Tibial nerve (tissue), 4 donors: ENCODE measurements at regions not wholly inside any gene's neighbourhood (a gene's known extent, or its start where the extent isn't known, plus 50 kb on each side); places are given as distances from the start of the nearest gene placed in this dataset.

Experiments
- EP300 ChIP-seq, 2 donors: sonication (generic); formaldehyde crosslinking; IDR thresholded peaks; one replicate each; pipeline ENCODE4 v1.6.1; 2017; ENCODE audit warnings: antibody characterized with exemption in 2 of 2, mild to moderate bottlenecking in 1 of 2
- TF ChIP-seq, protein P1 (sequence below), 5 experiments: fragments of 200-600 bp in 3 of 5; fragments of 450-650 bp in 2 of 5; sonication (generic) in 3 of 5; IDR thresholded peaks; one replicate each; pipeline ENCODE4 v1.5.1; 2016 to 2019; ENCODE audit warnings: antibody characterized with exemption in 5 of 5, mild to moderate bottlenecking in 3 of 5, moderate library complexity in 2 of 5

DNA sequence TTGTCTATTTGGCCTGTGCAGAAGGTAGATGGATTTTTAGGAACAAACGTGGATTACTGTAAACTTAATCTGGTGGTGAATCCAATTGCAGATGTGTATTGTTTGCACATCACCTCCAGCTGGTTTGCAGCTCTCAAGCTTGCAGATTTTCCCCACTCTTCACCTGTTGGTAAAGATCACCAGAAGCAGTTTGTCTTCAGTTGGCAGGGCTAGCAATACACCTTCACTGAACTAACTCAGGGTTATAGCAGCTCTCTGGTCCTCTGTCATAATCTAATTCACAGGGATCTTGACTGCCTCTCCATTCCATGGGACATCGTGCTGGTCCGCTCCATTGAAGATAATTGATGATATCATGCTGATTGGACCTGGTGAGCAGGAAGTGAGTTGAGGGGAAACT lies 181.5 kb downstream of the VAPA start:
- TF ChIP-seq, protein P1, sequence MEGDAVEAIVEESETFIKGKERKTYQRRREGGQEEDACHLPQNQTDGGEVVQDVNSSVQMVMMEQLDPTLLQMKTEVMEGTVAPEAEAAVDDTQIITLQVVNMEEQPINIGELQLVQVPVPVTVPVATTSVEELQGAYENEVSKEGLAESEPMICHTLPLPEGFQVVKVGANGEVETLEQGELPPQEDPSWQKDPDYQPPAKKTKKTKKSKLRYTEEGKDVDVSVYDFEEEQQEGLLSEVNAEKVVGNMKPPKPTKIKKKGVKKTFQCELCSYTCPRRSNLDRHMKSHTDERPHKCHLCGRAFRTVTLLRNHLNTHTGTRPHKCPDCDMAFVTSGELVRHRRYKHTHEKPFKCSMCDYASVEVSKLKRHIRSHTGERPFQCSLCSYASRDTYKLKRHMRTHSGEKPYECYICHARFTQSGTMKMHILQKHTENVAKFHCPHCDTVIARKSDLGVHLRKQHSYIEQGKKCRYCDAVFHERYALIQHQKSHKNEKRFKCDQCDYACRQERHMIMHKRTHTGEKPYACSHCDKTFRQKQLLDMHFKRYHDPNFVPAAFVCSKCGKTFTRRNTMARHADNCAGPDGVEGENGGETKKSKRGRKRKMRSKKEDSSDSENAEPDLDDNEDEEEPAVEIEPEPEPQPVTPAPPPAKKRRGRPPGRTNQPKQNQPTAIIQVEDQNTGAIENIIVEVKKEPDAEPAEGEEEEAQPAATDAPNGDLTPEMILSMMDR (IDR thresholded peaks at IDR 0.05), result no peak
- TF ChIP-seq EP300 (IDR thresholded peaks at IDR 0.05), result no peak
